ENCODE measurements at regions not wholly inside any gene's neighbourhood (a gene's known extent, or its start where the extent isn't known, plus 50 kb on each side); places are given as distances from the start of the nearest gene placed in this dataset.

- Mint-ChIP-seq H3K9me3 (peaks cover 2% of the 10 kb centered on the region), H3K4me1 (no peaks in the 10 kb centered on the region), H3K27me3 (ENCODE audit: low read depth) (no peaks in the 10 kb centered on the region), H3K4me3 (no peak overlapping the region), H3K36me3 (ENCODE audit: low read depth) (peaks cover 5% of the 10 kb centered on the region), H3K27ac (no peak overlapping the region)
- TF ChIP-seq, protein P1, sequence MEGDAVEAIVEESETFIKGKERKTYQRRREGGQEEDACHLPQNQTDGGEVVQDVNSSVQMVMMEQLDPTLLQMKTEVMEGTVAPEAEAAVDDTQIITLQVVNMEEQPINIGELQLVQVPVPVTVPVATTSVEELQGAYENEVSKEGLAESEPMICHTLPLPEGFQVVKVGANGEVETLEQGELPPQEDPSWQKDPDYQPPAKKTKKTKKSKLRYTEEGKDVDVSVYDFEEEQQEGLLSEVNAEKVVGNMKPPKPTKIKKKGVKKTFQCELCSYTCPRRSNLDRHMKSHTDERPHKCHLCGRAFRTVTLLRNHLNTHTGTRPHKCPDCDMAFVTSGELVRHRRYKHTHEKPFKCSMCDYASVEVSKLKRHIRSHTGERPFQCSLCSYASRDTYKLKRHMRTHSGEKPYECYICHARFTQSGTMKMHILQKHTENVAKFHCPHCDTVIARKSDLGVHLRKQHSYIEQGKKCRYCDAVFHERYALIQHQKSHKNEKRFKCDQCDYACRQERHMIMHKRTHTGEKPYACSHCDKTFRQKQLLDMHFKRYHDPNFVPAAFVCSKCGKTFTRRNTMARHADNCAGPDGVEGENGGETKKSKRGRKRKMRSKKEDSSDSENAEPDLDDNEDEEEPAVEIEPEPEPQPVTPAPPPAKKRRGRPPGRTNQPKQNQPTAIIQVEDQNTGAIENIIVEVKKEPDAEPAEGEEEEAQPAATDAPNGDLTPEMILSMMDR (IDR thresholded peaks at IDR 0.05; ENCODE audit: unreplicated experiment in 3 of 3): no peak
These were observed 158.9 kb upstream of the EEA1 start for GRCh38 chr12:93087840-93088610.

GRCh38 chr12:93089805-93090569 lies 160.9 kb upstream of the EEA1 start:
- no peaks in the 10 kb centered on the region for H3K27me3 Mint-ChIP-seq (ENCODE audit: low read depth)
- peaks cover 5% of the 10 kb centered on the region for H3K36me3 Mint-ChIP-seq (ENCODE audit: low read depth)
- H3K4me3 Mint-ChIP-seq: no peak overlapping the region
- TF ChIP-seq, protein P1 (IDR thresholded peaks at IDR 0.05; ENCODE audit: unreplicated experiment in 3 of 3): no peak
- H3K27ac Mint-ChIP-seq: no peak overlapping the region
- H3K9me3 Mint-ChIP-seq: peaks cover 2% of the 10 kb centered on the region
- no peaks in the 10 kb centered on the region for H3K4me1 Mint-ChIP-seq

GRCh38 chr12:93090731-93091172 lies 161.7 kb upstream of the EEA1 start:
- Mint-ChIP-seq H3K4me3 (no peak overlapping the region), H3K27ac (no peak overlapping the region), H3K9me3 (no peaks in the 10 kb centered on the region), H3K27me3 (ENCODE audit: low read depth) (no peaks in the 10 kb centered on the region), H3K36me3 (ENCODE audit: low read depth) (peaks cover 5% of the 10 kb centered on the region), H3K4me1 (no peaks in the 10 kb centered on the region)
- TF ChIP-seq, protein P1 (IDR thresholded peaks at IDR 0.05; ENCODE audit: unreplicated experiment in 3 of 3): no peak

- Mint-ChIP-seq H3K36me3 (ENCODE audit: low read depth) (no peaks in the 10 kb centered on the region), H3K9me3 (no peaks in the 10 kb centered on the region), H3K27me3 (ENCODE audit: low read depth) (no peaks in the 10 kb centered on the region), H3K4me3 (no peak overlapping the region), H3K4me1 (no peaks in the 10 kb centered on the region), H3K27ac (no peak overlapping the region)
- TF ChIP-seq, protein P1 (IDR thresholded peaks at IDR 0.05; ENCODE audit: unreplicated experiment in 3 of 3): no peak
These were observed 163.0 kb upstream of the EEA1 start for GRCh38 chr12:93091886-93092648.

DNA sequence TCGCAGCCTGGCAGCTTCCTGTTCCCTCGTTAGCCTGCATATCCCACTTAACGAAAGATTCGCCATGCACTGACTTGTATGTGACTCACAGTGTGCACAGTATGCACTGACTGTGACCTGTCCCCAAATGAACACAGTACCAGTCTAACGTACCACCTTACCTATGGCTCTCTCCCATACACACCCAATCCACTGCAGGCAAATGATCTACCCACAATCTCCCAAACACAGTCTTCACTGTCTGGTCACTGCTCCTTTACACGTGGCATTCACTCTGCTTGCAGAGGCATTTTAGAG lies 163.5 kb upstream of the EEA1 start:
- Mint-ChIP-seq H3K27me3 (ENCODE audit: low read depth) (no peaks in the 10 kb centered on the region), H3K9me3 (no peaks in the 10 kb centered on the region), H3K36me3 (ENCODE audit: low read depth) (no peaks in the 10 kb centered on the region), H3K4me1 (no peaks in the 10 kb centered on the region), H3K27ac (no peak overlapping the region), H3K4me3 (no peak overlapping the region)
- TF ChIP-seq, protein P1 (IDR thresholded peaks at IDR 0.05; ENCODE audit: unreplicated experiment in 3 of 3): no peak

All from nephron (organoid).